NCI-H748 (cell line): ENCODE measurements at regions not wholly inside any gene's neighbourhood (a gene's known extent, or its start where the extent isn't known, plus 50 kb on each side); places are given as distances from the start of the nearest gene placed in this dataset.

ENCODE experiments used
- DNase-seq: peaks from one replicate; lab custom pipeline; 2025; ENCODE audit not compliant: unreplicated experiment; lab: John Stamatoyannopoulos, UW

- DNase-seq, result peak; percentile 31
Measured at GRCh38 chr18:78168526-78168925, 811.1 kb upstream of the SALL3 start.

GRCh38 chr18:78169174-78169864 lies 810.3 kb upstream of the SALL3 start:
- DNase-seq, result peak; percentile 89

- no peak for DNase-seq
Measured at GRCh38 chr18:78171954-78172353, 807.7 kb upstream of the SALL3 start.

GRCh38 chr18:78174737-78175136 lies 804.9 kb upstream of the SALL3 start:
- no peak for DNase-seq

DNA sequence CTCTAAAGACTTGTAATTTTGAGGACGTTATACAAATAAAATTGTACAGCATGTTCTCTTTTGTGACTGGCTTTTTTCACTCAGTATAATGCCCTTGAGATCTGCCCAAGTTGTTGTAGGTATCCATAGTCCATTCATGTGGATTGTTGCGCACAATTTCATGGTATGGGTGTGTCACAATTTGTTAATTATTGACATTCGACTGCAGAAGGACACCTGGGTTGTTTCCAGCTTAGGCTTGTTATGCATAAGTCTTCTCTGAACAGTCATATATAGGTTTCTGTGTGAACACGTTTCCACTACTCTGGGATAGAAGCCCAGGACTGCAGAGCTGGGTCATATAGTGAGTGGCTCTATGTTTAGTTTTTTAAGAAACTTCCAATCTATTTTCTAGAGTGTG lies 800.8 kb upstream of the SALL3 start:
- peak; percentile 15 for DNase-seq

- DNase-seq, result peak; percentile 26
Measured at GRCh38 chr18:78180741-78181140, 798.9 kb upstream of the SALL3 start.

DNA sequence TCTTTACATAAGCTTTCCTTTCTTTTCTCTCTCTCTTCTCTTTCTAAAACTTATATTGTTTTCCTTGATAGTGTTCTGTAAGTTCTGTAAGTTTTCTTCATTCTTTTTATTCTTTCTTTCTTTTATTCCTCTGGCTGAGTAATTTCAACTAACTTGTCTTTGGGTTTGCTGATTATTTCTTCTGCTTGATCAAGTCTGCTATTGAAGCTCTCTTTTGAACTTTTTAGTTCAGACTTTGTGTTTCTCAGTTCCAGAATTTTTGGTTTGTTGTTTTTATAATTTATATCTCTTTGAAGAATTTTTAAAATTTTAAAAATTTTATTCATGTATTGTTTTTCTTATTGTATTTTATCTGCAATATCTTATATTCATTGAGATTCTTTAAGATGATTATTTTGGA lies 795.8 kb upstream of the SALL3 start:
- peak; percentile 20 for DNase-seq

GRCh38 chr18:78191276-78191675 lies 788.3 kb upstream of the SALL3 start:
- DNase-seq, result no peak

DNA sequence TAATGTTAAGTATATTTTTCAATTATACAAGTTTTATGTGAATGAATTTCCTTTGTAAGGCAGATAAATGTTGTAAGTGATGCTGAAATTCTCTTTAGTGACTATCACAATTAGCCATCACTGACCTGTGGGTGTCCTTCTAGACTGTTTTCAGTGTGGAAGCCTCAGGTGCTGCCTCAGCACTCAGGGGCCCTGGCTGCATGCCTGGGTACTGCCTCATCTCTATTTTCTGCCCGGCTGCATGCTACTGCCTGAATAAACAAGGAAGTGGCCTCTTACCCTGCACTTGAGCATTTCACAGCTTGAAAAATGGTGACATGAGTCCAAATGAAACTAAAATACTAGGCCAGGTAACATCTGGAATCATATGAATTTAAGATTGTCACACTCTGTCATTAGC lies 787.6 kb upstream of the SALL3 start:
- DNase-seq, result peak; percentile 94

DNA sequence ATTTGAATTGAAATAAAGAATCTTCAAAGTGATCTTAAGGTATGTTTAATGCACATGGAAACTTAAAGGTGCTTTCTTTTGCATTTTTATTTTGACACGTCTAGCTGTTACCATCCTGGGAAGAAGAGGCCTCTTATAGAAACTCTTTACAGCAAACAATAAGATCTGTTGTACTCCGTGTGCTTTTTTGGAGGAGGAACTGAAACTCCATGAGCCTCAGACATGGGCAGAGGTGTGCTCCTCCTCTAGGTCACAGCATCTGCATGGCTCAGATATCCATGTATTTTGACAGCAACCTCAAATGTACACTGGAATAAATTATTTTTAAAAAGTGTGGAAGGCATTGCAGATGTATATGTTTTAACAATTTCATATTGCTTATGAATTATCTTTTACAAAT lies 783.3 kb upstream of the SALL3 start:
- no peak for DNase-seq

DNA sequence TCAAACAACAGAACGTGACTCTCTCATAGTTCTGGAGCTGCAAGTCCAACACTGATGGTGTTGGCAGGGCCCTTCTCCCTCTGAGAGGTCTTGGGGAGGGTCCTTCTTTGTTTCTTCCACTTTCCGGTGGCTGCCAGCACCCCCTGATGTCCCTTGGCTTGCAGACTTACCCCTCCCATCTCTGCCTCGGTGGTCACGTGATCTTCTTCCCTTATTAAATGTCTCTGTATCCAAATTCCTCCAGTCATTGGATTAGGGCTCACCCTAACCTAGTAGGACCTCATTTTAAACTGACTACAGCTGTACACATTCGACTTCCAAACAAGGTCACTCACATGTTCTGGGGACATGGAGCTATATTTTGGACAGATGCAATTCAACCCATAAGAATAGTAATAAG lies 780.6 kb upstream of the SALL3 start:
- DNase-seq, result no peak

DNA sequence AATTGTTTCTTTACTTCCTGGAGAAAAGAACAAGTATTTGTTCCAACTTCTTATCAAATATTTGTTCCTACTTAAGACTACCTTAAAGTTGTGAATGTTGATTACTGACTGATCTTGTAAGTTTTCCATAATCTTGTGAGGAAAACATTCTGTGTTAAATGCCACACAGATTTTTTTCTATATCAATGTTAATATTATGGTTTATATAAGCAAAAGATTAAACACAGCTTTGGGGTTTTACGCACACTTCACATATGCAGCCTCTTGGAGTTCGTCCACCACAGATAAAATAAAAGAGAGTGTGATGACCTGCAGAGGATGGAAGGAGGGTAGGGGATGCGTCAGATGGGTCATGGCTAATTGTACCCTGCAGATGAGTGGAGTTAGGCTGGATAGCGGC lies 780.0 kb upstream of the SALL3 start:
- DNase-seq, result no peak

- no peak for DNase-seq
Measured at GRCh38 chr18:78207942-78208341, 771.7 kb upstream of the SALL3 start.

DNA sequence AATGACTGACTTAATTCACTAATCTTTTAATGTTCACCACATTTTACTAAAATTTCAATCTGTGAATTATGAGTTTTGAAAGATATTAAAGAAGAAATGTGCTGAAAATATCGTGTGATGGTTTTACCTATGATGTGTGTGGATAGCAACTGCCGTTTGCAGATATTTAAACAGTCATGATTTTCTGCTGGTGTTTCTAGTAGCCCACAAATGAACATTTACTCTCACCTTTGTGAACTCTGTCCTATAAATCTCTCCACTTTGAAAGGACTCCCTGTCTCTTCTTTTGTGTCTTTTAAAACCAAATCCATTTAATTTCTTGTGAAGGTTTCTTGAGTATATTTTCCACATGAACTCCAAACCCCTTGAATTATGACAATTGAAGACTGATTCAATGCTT lies 771.2 kb upstream of the SALL3 start:
- no peak for DNase-seq

GRCh38 chr18:78213361-78213994 lies 766.1 kb upstream of the SALL3 start:
- DNase-seq, result no peak

DNA sequence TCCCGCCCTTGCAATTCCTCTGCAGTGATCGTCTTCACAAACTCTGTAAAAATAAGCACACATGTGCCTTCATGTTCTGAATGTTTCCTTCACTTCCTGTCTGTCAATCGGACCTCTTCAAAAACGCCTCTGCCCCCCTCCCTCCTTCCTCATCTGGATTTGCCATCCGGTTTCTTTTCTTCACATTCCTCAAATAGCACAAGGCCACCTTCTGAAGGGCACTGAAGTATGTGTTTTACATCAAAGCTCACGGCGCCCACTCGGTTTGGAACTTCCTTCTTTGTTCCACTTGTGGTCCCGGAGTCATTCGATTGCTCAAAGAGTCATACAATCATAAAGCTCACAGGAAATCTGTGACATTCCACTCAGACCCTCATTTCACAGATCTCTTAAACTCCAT lies 758.1 kb upstream of the SALL3 start:
- no peak for DNase-seq

DNA sequence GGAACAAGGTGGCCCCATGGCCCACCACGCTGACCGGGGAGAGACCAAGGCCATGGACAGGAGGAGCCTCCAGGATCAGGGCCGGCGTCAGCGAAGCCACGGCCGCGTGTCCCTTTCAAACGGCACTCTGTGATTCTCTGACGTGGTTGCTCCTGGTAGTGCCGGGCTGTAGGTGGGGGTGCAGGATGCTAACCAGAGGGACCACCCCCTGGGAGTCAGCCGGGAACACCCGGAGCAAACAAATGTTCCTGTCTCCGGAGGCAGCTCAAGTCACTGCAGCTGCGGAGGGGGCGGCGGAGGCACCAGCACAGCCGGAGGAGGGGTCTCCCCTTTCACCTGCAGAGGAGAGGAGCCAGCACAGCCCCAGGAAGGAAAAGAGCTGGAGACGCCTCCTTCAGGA lies 750.6 kb upstream of the SALL3 start:
- DNase-seq, result no peak

- DNase-seq, result no peak
Measured at GRCh38 chr18:78230911-78231310, 748.7 kb upstream of the SALL3 start.

DNA sequence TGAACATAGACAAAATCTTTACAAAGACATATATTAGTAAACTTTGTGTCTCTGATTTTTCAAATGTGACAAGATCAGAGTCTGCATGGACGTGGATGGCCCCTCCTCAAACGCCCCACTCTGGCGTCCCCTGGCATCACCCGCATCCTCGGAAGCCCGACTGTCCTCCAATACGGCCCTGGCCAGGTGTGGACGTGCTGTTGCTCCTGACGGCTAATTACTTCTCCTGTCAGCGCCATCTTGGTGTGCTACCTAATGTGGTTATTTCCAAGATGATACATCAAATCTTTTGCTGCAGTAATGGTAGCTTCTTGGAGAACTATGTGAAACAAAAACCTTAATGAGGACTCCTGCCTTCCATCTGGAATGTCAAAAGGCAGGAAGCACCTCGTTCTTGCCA lies 747.4 kb upstream of the SALL3 start:
- DNase-seq, result no peak

DNA sequence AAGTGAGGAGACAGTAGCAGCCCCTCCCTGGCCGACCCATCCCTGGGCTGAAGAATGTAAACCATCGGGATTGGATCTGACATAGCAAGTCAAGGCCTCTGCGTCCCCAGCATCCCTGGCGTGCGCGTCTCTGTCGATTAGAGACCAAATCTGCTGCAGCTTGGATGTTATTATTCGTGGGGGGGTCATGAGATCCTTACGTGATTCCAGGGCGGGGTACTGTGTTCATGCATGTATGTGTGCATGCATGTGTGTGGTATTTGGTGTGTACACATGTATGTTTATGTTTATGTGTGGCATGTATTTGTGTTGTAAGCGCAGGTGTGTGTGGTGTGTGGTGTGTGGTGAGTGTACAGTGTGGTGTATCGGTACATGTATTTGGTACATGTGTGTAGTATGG lies 741.8 kb upstream of the SALL3 start:
- DNase-seq, result no peak

DNA sequence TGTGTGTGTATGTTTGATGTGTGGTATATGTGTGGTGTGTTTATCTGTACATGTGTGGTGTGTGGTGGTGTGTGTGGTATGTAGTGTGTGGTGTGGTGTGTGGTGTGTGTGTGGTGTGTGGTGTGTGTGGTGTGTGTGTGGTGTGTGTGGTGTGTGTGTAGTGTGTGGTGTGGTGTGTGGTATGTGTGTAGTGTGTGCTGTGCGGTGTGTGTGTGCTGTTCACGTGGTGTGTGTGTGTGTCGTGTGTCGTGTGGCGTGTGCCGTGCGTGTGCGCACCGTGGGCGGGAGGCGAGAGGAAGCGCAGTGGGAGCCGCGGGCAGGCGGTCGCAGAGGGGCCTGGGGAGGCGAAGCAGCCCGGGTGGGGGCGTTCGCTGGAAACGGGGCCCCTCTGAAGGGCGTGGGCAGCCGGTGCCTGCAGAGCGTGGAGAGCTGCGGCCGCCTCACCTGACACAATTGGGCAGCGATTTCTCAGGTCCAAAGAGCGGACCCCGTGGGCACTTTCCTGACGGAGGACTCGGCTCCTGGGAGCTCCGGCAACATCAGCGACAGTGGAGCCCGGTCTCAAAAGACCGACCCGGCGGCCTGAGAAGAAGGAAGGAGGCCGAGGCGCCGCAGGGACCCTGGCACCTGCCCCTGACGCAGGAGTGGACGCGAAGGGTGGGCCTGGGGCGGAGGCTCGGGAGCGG lies 741.1 kb upstream of the SALL3 start:
- no peak for DNase-seq

- no peak for DNase-seq
Measured at GRCh38 chr18:78239090-78239457, 740.5 kb upstream of the SALL3 start.

- DNase-seq, result peak; percentile 13
Measured at GRCh38 chr18:78240101-78240500, 739.5 kb upstream of the SALL3 start.
